Cardiac fibroblast (primary cell): ENCODE measurements at regions not wholly inside any gene's neighbourhood (a gene's known extent, or its start where the extent isn't known, plus 50 kb on each side); places are given as distances from the start of the nearest gene placed in this dataset.

Experiments
- DNase-seq, 2 donors: peaks; one replicate each; pipeline versions ENCODE4 v3.0.0 to v3.0.0-alpha.2; 2010; ENCODE audit warnings: low read depth in 2 of 2
- H3K4me3 ChIP-seq, 2 donors: replicated peaks in 1 of 2; 1 replicate in 1 of 2; 2 replicates in 1 of 2; pipeline ENCODE4 v1.5.1; 2011; ENCODE audit warnings: low read depth in 2 of 2, low read length in 2 of 2, mild to moderate bottlenecking in 2 of 2, moderate library complexity in 1 of 2
- TF ChIP-seq, protein P1 (sequence below): IDR thresholded peaks from one replicate; pipeline ENCODE4 v1.5.1; 2011; ENCODE audit warnings: low read depth, mild to moderate bottlenecking, low read length, inconsistent platforms

- no peak for DNase-seq
- TF ChIP-seq, protein P1, sequence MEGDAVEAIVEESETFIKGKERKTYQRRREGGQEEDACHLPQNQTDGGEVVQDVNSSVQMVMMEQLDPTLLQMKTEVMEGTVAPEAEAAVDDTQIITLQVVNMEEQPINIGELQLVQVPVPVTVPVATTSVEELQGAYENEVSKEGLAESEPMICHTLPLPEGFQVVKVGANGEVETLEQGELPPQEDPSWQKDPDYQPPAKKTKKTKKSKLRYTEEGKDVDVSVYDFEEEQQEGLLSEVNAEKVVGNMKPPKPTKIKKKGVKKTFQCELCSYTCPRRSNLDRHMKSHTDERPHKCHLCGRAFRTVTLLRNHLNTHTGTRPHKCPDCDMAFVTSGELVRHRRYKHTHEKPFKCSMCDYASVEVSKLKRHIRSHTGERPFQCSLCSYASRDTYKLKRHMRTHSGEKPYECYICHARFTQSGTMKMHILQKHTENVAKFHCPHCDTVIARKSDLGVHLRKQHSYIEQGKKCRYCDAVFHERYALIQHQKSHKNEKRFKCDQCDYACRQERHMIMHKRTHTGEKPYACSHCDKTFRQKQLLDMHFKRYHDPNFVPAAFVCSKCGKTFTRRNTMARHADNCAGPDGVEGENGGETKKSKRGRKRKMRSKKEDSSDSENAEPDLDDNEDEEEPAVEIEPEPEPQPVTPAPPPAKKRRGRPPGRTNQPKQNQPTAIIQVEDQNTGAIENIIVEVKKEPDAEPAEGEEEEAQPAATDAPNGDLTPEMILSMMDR, result no peak
- no peak overlapping the region for H3K4me3 ChIP-seq
Observed at GRCh38 chr18:77851802-77852201, 602.2 kb downstream of the GALR1 start.

DNA sequence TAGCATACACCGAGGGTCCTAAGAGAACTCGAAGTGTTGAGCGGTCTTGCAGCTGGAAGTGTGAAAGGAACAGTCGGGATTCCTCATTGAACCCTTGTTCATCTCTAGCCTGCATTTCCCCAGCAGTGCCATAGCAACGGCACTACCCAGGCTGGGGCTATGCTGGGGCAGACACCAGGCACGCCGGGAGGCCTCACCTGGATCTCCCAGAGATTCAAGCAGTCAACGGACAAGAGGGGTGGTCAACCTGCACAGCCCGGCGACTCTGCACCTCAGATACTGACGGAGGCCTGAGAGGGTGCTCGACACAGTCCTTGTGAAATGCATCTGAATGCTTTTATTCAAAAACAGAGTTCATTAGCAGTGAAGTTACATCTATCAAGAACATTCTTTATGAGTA is 604.2 kb downstream of the GALR1 start:
- no peak overlapping the region for H3K4me3 ChIP-seq
- TF ChIP-seq, protein P1, result no peak
- no peak for DNase-seq

DNA sequence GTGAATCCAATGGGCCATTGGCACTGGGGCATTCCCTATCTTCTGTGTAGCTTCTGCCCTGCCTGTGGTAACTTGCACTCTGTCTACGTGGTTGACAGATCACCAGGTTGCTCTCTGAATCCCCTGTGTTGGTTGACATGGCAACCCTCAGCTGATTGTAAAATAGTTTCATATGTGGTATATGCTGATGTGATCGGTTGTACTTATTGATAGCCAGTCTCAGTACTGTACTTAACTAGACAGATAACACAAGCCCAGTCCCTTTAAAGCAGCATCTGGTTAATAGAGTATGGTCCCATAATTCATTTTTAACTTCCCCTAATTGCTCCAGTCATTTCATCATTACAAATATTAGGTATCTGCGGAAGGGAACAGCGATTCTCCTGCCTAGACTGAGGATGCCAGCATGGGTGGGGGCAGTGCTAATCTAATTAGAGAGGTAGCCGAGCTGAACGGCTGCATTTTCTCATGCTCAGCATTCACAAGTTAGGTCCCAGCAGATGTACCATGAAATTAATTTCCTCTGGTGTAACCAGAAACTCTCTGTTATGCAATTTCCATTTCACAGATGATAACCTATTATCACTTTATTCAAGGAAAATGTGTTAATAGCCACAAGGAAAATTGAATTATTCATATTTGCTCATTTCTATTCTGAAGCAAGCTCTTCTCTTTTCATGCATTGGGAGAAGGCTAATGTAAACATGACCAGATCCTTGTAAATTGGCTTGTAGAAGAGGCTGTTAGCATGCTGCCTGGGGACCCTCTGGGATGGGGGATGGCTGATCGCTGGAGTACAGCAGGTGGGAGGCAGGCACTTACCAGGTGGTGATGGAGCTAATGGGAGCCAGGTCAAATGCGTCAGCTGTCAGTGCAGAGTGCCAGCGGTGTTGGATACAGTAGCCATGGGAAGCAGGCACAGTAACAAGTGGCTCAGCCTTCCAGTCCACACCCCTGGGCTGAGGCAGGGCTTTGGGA is 608.3 kb downstream of the GALR1 start:
- TF ChIP-seq, protein P1, result no peak

GRCh38 chr18:77859634-77860033 is 610.0 kb downstream of the GALR1 start:
- DNase-seq, result no peak
- H3K4me3 ChIP-seq, result no peak overlapping the region
- TF ChIP-seq, protein P1, result no peak

More for the DNA sequence above, 608.3 kb downstream of the GALR1 start:
- DNase-seq, result no peak
- H3K4me3 ChIP-seq, result no peak overlapping the region

GRCh38 chr18:77862066-77862757 is 612.6 kb downstream of the GALR1 start:
- no peak overlapping the region for H3K4me3 ChIP-seq
- TF ChIP-seq, protein P1, result no peak
- no peak for DNase-seq

GRCh38 chr18:77865853-77866252 is 616.2 kb downstream of the GALR1 start:
- no peak for DNase-seq
- TF ChIP-seq, protein P1, result no peak
- H3K4me3 ChIP-seq, result no peak overlapping the region
